ENCODE measurements at regions not wholly inside any gene's neighbourhood (a gene's known extent, or its start where the extent isn't known, plus 50 kb on each side); places are given as distances from the start of the nearest gene placed in this dataset.

DNA sequence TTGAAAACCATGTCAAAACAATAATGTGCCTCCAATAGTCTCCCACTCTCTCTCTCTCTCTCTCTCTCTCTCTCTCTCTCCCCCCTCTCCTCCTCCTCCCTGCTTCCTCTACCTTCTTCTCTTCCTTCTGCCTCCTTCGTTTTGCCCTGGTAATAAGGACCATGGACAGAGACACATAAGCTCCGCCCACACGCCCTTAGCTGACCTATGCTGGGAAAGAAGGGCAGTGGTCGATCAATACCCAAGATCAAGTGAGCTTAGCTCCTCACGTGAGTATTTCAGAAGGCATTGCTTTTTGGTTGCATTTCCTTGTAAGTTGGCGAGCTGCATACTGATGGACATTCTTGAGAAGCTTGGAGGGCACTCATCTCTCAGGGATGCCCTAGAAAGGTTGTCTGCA is 194.8 kb downstream of the MIAT start:
- TF ChIP-seq, protein P1, sequence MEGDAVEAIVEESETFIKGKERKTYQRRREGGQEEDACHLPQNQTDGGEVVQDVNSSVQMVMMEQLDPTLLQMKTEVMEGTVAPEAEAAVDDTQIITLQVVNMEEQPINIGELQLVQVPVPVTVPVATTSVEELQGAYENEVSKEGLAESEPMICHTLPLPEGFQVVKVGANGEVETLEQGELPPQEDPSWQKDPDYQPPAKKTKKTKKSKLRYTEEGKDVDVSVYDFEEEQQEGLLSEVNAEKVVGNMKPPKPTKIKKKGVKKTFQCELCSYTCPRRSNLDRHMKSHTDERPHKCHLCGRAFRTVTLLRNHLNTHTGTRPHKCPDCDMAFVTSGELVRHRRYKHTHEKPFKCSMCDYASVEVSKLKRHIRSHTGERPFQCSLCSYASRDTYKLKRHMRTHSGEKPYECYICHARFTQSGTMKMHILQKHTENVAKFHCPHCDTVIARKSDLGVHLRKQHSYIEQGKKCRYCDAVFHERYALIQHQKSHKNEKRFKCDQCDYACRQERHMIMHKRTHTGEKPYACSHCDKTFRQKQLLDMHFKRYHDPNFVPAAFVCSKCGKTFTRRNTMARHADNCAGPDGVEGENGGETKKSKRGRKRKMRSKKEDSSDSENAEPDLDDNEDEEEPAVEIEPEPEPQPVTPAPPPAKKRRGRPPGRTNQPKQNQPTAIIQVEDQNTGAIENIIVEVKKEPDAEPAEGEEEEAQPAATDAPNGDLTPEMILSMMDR (IDR thresholded peaks at IDR 0.05; ENCODE audit: low read length) = no peak
- TF ChIP-seq EZH2 (IDR thresholded peaks at IDR 0.05; ENCODE audit: borderline replicate concordance, low read length) = no peak

Data from OCI-LY1 (cell line).